ENCODE measurements at regions not wholly inside any gene's neighbourhood (a gene's known extent, or its start where the extent isn't known, plus 50 kb on each side); places are given as distances from the start of the nearest gene placed in this dataset.

DNA sequence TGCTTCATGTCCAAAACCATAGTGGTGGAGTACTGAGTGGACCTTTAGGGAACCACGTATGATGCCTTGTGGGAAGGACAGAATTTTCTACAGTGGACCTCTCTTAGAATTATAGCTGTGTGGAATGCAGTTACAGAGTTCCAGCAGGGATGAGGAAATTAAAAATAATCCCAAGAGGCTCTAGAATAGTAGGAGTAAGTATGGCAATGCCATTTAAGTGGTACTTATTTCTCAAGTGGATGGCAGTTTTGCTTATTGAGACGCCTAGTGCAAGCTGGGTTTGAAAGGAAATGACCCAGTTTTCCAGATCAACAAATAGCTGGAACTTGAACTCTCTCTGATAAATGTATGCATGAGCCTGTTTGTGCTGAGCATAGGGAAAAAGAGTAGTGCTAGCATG lies 431.6 kb downstream of the PRR16 start:
- no peaks in the 10 kb centered on the region for H3K36me3 ChIP-seq (ENCODE audit: control insufficient read depth, insufficient read depth, low read length)
- in situ Hi-C loops (cut with MboI): no loop called here
- ChIA-PET POLR2A (no interaction called here), CTCF (ENCODE audit: low intra/inter-chr PET ratio) (no interaction called here)
- H2AFZ ChIP-seq (ENCODE audit: low read depth, low read length): no peak overlapping the region
- no peak for FAIRE-seq
- no peaks in the 10 kb centered on the region for H4K20me1 ChIP-seq (replicated peaks; ENCODE audit: control insufficient read depth, insufficient read depth, low read length)
- no peak overlapping the region for H3K4me3 ChIP-seq
- intact Hi-C loops (cut with micrococcal nuclease): no loop called here
- no peaks in the 10 kb centered on the region for H3K79me2 ChIP-seq (ENCODE audit: control insufficient read depth, insufficient read depth, low read length)
- H3K9me3 ChIP-seq (replicated peaks; ENCODE audit: control insufficient read depth, insufficient read depth, low read depth, low read length): no peaks in the 10 kb centered on the region
- no peak for ATAC-seq
- DNase-seq (ENCODE audit: extremely low read depth in 1 of 4, low spot score in 3 of 4): no peak
- no peak overlapping the region for H3K9ac ChIP-seq (ENCODE audit: insufficient read depth in 1 of 2, low read depth in 2 of 2, low read length in 2 of 2)
- 0% methylated on average over 2 of the region's 2 CpGs for WGBS (ENCODE audit: insufficient coverage, low coverage, missing lambda C conversion rate)
- no TSS peak for BruUV-seq (replicated peaks)
- H3K27me3 ChIP-seq (ENCODE audit: control insufficient read depth in 2 of 2, insufficient read depth in 2 of 2, low read length in 2 of 2): no peaks in the 10 kb centered on the region
- H3K9me1 ChIP-seq (ENCODE audit: control insufficient read depth, insufficient read depth, low read length): no peaks in the 10 kb centered on the region
- H3K27ac ChIP-seq (ENCODE audit: extremely low read depth, low read depth, low read length): no peak overlapping the region
- H3K4me1 ChIP-seq (replicated peaks in 1 of 2; ENCODE audit: control insufficient read depth in 2 of 2, insufficient read depth in 2 of 2, low read length in 2 of 2): no peaks in the 10 kb centered on the region
- no peak overlapping the region for H3K4me2 ChIP-seq (ENCODE audit: insufficient read depth, low read length)
- TF ChIP-seq NFIC (IDR thresholded peaks at IDR 0.05): no peak
- TF ChIP-seq, protein P1, sequence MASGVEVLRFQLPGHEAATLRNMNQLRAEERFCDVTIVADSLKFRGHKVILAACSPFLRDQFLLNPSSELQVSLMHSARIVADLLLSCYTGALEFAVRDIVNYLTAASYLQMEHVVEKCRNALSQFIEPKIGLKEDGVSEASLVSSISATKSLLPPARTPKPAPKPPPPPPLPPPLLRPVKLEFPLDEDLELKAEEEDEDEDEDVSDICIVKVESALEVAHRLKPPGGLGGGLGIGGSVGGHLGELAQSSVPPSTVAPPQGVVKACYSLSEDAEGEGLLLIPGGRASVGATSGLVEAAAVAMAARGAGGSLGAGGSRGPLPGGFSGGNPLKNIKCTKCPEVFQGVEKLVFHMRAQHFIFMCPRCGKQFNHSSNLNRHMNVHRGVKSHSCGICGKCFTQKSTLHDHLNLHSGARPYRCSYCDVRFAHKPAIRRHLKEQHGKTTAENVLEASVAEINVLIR (CRISPR knock-in tag; IDR thresholded peaks at IDR 0.05): no peak
- TF ChIP-seq KAT7 (CRISPR knock-in tag; IDR thresholded peaks at IDR 0.05; ENCODE audit: borderline replicate concordance): no peak
- no peak for TF ChIP-seq SRSF7 (optimal IDR thresholded peaks at IDR 0.05; ENCODE audit: low read depth, low read length)
- no peak for TF ChIP-seq SMAD2 (IDR thresholded peaks at IDR 0.05; ENCODE audit: low read depth, low read length)
- no peak for TF ChIP-seq ETV6 (IDR thresholded peaks at IDR 0.05; ENCODE audit: borderline replicate concordance in 1 of 2, low read depth in 2 of 2, low read length in 1 of 2)
- TF ChIP-seq ETV6 (CRISPR knock-in tag; IDR thresholded peaks at IDR 0.05; ENCODE audit: borderline replicate concordance): no peak
- TF ChIP-seq POLR3A (IDR thresholded peaks at IDR 0.05; ENCODE audit: borderline replicate concordance, extremely low read depth, insufficient read depth, insufficient read length): no peak
- TF ChIP-seq, protein P2, sequence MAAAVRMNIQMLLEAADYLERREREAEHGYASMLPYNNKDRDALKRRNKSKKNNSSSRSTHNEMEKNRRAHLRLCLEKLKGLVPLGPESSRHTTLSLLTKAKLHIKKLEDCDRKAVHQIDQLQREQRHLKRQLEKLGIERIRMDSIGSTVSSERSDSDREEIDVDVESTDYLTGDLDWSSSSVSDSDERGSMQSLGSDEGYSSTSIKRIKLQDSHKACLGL (CRISPR knock-in tag; IDR thresholded peaks at IDR 0.05; ENCODE audit: borderline replicate concordance, poor library complexity, severe bottlenecking): no peak
- TF ChIP-seq STAT5B (CRISPR knock-in tag; IDR thresholded peaks at IDR 0.05): no peak
- TF ChIP-seq ZFPM2 (CRISPR knock-in tag; IDR thresholded peaks at IDR 0.05): no peak
- TF ChIP-seq, protein P3, sequence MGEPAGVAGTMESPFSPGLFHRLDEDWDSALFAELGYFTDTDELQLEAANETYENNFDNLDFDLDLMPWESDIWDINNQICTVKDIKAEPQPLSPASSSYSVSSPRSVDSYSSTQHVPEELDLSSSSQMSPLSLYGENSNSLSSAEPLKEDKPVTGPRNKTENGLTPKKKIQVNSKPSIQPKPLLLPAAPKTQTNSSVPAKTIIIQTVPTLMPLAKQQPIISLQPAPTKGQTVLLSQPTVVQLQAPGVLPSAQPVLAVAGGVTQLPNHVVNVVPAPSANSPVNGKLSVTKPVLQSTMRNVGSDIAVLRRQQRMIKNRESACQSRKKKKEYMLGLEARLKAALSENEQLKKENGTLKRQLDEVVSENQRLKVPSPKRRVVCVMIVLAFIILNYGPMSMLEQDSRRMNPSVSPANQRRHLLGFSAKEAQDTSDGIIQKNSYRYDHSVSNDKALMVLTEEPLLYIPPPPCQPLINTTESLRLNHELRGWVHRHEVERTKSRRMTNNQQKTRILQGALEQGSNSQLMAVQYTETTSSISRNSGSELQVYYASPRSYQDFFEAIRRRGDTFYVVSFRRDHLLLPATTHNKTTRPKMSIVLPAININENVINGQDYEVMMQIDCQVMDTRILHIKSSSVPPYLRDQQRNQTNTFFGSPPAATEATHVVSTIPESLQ (CRISPR knock-in tag; IDR thresholded peaks at IDR 0.05): no peak
- TF ChIP-seq MCM2 (IDR thresholded peaks at IDR 0.05; ENCODE audit: low read depth): no peak
- TF ChIP-seq, protein P4, sequence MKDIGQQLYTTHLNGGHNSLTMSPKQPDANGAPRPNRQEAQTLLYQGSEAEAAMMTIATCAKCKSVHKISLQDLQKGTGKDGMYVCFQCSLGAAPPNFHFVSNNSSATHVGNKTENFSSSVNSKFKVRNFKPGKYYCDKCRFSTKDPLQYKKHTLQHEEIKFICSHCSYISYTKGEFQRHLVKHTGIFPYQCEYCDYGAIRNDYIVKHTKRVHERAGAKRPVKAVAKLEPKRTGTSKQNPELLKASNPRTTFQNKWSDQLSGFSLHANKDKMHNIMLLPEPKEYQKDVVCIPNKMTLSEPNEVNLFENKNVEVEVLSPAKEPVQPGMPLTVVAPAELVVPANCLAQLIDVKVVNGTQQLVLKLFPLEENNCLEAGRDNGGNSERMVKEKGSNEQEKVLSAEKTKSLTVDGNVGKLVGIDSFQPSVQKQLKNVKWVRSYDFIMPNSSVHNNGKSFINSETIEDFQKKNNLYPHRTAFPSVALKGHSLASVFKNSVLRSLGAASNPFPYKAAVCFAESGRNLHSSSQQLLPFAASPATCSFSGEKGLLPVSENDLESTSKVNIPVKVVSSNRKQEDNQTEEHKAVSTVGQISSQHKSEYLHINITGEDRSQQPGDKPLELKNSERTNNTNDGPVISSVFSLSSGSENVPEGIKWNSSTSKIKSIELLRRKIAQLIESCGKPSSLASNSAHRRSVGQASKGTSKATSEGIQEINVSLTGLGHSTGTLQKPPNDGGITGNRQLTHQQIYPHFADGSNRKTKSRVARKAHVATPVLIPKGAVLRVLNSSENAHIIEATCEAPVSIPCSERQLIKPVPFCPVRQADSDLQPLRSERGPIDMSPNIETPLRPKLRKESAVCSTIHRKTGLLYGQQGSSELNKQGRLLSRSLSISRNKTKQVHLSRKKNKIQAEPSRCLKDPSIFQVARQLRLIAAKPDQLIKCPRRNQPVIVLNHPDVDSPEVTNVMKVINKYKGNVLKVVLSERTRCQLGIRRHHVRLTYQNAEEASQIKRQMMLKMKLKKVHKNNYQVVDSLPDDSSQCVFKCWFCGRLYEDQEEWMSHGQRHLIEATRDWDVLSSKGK (CRISPR knock-in tag; IDR thresholded peaks at IDR 0.05): no peak
- no peak for TF ChIP-seq NCOA1 (IDR thresholded peaks at IDR 0.05; ENCODE audit: low read depth)

Measured in K562 (cell line).